Bronchial epithelial cell (primary cell): ENCODE measurements at regions not wholly inside any gene's neighbourhood (a gene's known extent, or its start where the extent isn't known, plus 50 kb on each side); places are given as distances from the start of the nearest gene placed in this dataset.

ENCODE experiments used
- DNase-seq: peaks from one replicate; pipeline ENCODE4 v3.0.0-alpha.2; 2010; ENCODE audit warnings: low read depth
- FAIRE-seq: peaks from 2 replicates; lab custom pipeline; 2011; peaks lifted over from hg19 to GRCh38; lab: Jason Lieb, UNC
- H3K27me3 ChIP-seq: 2 replicates; pipeline ENCODE4 v1.5.1; 2011; ENCODE audit warnings: low read length; ENCODE audit not compliant: control insufficient read depth, insufficient read depth
- H3K36me3 ChIP-seq: 2 replicates; pipeline ENCODE4 v1.5.1; 2011; ENCODE audit warnings: low read length; ENCODE audit not compliant: control insufficient read depth, insufficient read depth
- H3K4me3 ChIP-seq: 2 replicates; pipeline ENCODE4 v1.5.1; 2011; ENCODE audit warnings: mild to moderate bottlenecking, low read depth, low read length, control low read depth
- TF ChIP-seq, protein P1 (sequence below): IDR thresholded peaks from 2 replicates; pipeline ENCODE4 v1.5.1; 2011; ENCODE audit warnings: mild to moderate bottlenecking, moderate library complexity, low read length, control low read depth, inconsistent platforms; ENCODE audit not compliant: insufficient read depth, severe bottlenecking

DNA sequence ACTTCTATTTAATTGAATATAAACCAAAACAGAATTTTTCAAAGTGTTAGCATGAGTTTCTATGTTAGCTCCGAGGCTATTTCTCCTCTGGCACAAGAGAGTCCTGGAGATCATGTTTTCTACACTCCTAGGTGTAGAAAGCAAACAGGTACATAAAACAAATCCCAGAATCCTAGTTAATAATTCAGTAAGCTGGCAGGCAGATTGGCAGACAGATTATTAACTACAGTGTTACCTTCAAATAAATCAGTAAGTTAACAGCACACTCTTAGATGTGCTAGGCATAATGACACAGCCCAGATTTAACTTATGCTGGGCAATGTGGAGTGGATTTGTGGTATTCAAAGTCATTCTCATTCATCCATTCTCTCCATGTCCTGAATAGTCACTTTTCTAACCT lies 282.8 kb upstream of the RPS23 start:
- DNase-seq (no peak), FAIRE-seq (no peak)
- no peaks in the 10 kb centered on the region for H3K36me3 ChIP-seq
- TF ChIP-seq, protein P1, sequence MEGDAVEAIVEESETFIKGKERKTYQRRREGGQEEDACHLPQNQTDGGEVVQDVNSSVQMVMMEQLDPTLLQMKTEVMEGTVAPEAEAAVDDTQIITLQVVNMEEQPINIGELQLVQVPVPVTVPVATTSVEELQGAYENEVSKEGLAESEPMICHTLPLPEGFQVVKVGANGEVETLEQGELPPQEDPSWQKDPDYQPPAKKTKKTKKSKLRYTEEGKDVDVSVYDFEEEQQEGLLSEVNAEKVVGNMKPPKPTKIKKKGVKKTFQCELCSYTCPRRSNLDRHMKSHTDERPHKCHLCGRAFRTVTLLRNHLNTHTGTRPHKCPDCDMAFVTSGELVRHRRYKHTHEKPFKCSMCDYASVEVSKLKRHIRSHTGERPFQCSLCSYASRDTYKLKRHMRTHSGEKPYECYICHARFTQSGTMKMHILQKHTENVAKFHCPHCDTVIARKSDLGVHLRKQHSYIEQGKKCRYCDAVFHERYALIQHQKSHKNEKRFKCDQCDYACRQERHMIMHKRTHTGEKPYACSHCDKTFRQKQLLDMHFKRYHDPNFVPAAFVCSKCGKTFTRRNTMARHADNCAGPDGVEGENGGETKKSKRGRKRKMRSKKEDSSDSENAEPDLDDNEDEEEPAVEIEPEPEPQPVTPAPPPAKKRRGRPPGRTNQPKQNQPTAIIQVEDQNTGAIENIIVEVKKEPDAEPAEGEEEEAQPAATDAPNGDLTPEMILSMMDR, result no peak
- H3K27me3 ChIP-seq, result no peaks in the 10 kb centered on the region
- no peak overlapping the region for H3K4me3 ChIP-seq

DNA sequence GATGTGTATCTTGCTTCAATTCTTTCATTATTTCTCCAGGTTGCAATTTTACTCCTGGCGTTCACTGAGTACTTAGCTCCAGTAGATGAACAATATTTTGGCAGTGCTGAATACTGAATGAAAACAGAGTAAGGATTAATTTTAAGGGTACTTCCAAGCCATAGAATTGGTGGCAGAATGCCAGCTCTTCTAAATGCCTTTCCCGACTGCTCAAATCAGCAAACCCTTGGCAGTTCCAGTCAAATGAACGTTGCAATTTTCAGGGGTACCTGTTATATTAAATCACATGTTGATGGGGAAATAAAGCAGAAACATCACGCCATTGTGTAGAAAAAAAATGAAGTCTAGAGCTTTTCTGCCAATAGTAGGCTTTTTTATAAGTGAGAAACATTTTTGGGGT lies 282.4 kb upstream of the RPS23 start:
- Histone ChIP-seq H3K36me3 (no peaks in the 10 kb centered on the region), H3K4me3 (no peak overlapping the region), H3K27me3 (no peaks in the 10 kb centered on the region)
- TF ChIP-seq, protein P1, result no peak
- no peak for FAIRE-seq
- no peak for DNase-seq

DNA sequence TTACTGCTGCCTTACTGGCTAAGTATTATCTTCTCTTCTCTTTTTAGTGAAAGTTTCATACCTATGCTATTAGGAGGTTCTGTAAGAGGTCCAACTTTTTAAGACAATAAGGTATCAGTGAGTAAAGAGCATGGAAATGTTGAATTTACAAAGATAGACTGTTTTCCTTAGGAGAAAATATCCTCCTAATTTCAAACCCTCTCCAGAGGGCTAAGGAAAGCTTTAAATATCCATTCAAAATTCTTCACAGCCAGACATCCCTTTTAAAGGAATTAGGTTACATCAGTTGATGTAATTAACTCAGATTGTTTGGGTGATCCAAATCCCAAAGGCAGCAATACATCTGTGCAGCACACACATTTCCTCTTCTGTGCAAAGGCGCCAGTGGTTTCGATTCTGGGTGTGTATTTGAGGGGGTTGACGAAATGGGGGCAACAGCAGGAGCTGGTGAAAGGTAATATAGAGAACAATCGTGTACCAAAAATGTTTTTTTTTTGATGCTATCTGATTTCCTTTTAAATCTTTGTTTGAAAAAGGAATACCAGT lies 273.8 kb upstream of the RPS23 start:
- Histone ChIP-seq H3K27me3 (no peaks in the 10 kb centered on the region), H3K36me3 (no peaks in the 10 kb centered on the region), H3K4me3 (no peak overlapping the region)
- DNase-seq (no peak), FAIRE-seq (no peak)
- TF ChIP-seq, protein P1, result no peak

DNA sequence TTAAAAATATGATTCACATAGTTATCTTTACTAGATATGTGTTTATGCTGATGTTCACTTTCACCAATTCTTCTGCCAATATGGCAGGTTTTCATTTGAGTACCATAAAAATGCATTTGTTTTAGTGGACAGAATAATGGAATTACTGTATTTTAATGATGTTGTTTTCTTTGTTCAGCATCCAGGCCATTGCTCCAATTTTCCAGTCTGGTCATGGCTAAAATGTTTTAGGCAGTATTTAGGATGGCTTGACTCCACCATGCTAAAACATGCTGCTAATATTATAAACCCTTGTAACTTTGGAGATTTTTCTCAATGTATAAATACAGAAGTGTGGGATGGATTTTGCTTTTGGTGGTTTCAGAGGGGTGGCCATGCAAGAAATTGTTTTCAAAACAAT lies 273.0 kb upstream of the RPS23 start:
- no peaks in the 10 kb centered on the region for H3K36me3 ChIP-seq
- FAIRE-seq, result no peak

DNA sequence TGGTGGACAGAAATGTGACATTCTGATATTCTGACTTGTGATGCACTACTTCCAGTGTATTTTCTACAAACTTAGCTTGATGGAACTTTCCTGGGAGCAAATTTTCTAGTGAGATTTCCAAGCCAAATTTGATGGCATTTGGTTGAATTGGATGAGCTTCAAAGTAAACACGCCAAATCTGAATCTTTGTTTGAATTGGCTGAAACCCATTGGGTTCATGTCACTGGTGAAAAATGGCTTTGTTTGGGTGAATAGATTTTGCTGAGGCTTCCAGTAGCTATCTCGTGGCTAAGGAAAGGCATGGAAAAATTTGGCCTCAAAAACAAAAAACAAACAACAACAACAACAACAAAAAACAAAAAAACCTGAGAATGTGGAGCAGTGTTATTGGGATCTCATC lies 271.1 kb upstream of the RPS23 start:
- TF ChIP-seq, protein P1, result no peak
- DNase-seq, result no peak
- Histone ChIP-seq H3K27me3 (no peaks in the 10 kb centered on the region), H3K36me3 (no peaks in the 10 kb centered on the region), H3K4me3 (no peak overlapping the region)
- no peak for FAIRE-seq

More for the DNA sequence above, 273.0 kb upstream of the RPS23 start:
- no peak overlapping the region for H3K4me3 ChIP-seq
- DNase-seq, result no peak
- TF ChIP-seq, protein P1, result no peak
- H3K27me3 ChIP-seq, result no peaks in the 10 kb centered on the region

DNA sequence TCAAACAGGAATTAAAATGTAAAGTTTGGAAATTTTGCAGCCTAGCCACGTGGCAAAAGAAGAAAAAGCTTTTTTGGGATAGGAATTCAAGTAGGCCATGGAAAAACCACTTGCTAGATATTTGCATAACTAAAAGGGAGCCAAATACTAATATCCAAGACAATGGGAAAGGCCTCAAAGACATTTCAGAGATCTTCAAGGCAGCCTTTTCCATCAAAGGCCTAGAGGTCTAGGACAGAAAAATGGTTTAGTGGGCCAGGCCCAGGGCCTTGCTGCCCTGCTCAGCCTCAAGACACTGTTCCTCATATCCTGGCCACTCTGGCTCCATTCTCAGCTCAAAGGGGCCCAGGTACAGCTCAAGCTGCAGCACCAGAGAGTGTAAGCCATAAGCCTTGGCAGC lies 265.9 kb upstream of the RPS23 start:
- no peak for FAIRE-seq
- Histone ChIP-seq H3K4me3 (no peak overlapping the region), H3K27me3 (no peaks in the 10 kb centered on the region), H3K36me3 (no peaks in the 10 kb centered on the region)
- TF ChIP-seq, protein P1, result no peak
- DNase-seq, result no peak
